Gastroesophageal sphincter (tissue), 3 donors: ENCODE measurements at regions not wholly inside any gene's neighbourhood (a gene's known extent, or its start where the extent isn't known, plus 50 kb on each side); places are given as distances from the start of the nearest gene placed in this dataset.

Experiments
- CTCF ChIP-seq, 4 experiments: fragments of 200-600 bp in 2 of 4; fragments of 450-650 bp in 2 of 4; sonication (generic) in 1 of 4; IDR thresholded peaks; one replicate each; pipeline ENCODE4 v1.5.1; 2017 to 2019; ENCODE audit warnings: antibody characterized with exemption in 4 of 4, mild to moderate bottlenecking in 2 of 4, moderate library complexity in 2 of 4
- EP300 ChIP-seq: sonication (generic); formaldehyde crosslinking; IDR thresholded peaks from one replicate; pipeline ENCODE4 v1.6.1; 2017; ENCODE audit warnings: antibody characterized with exemption, mild to moderate bottlenecking
- POLR2AphosphoS5 ChIP-seq: sonication (generic); formaldehyde crosslinking; IDR thresholded peaks from one replicate; pipeline ENCODE4 v1.6.1; 2017; ENCODE audit warnings: antibody characterized with exemption

- no peak for TF ChIP-seq CTCF (IDR thresholded peaks at IDR 0.05)
- TF ChIP-seq POLR2AphosphoS5 = no peak
- no peak for TF ChIP-seq EP300
Measured at GRCh38 chr10:123351715-123352114, 197.5 kb downstream of the BUB3 start.
